Epithelial cell of proximal tubule (primary cell): ENCODE measurements at regions not wholly inside any gene's neighbourhood (a gene's known extent, or its start where the extent isn't known, plus 50 kb on each side); places are given as distances from the start of the nearest gene placed in this dataset.

Source experiments
- DNase-seq: peaks from one replicate; pipeline ENCODE4 v3.0.0-alpha.2; 2011; ENCODE audit warnings: low read depth
- H3K4me3 ChIP-seq: 2 replicates; pipeline ENCODE4 v1.5.1; 2011; ENCODE audit warnings: low read depth, mild to moderate bottlenecking, low read length
- CTCF ChIP-seq: conservative IDR thresholded peaks from 2 replicates; pipeline ENCODE4 v1.5.1; 2012; ENCODE audit warnings: low read depth, mild to moderate bottlenecking, low read length

DNA sequence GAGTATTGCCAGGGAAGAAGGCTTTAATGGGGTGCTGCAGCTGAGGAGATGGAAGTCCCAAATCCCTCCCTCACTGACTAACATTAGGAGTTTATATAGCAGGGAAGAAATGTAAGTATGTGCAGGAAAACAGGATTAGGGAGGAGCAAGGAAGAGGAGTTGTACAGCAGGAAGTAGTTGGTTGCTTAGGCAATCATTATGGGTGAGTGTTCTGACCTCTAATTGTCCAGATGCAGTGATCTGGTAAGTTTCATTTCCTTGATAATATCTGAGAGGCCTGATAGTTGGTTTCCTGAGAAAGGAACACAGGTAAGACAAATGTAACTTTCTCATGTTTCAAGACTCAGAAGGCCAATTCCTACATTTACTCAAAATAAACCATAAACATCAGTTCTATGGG lies 331.9 kb upstream of the GULP1 start:
- no peak overlapping the region for H3K4me3 ChIP-seq
- peak; percentile 26 for DNase-seq
- TF ChIP-seq CTCF: no peak

DNA sequence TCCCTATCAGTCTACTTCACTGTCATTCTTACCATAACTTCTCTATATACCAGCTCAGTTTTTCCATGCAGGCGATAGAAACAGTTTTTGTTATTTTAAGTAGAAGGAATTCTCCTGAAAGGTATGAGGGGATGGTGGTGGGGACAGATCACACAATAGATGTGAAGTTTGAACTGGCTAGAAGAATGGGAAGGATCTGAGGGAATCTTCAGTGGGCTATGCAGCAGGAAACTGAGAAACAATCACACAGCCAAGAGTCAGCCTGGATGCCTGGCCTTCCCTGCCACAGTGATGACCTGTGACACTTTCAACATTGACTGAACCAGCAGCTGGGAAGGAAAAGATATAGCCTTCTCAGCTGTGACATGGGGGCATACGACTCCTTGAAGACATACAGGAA lies 329.1 kb upstream of the GULP1 start:
- H3K4me3 ChIP-seq: no peak overlapping the region
- DNase-seq: no peak
- no peak for TF ChIP-seq CTCF

GRCh38 chr2:187964746-187965145 lies 326.9 kb upstream of the GULP1 start:
- no peak for TF ChIP-seq CTCF
- DNase-seq: no peak
- H3K4me3 ChIP-seq: no peak overlapping the region

DNA sequence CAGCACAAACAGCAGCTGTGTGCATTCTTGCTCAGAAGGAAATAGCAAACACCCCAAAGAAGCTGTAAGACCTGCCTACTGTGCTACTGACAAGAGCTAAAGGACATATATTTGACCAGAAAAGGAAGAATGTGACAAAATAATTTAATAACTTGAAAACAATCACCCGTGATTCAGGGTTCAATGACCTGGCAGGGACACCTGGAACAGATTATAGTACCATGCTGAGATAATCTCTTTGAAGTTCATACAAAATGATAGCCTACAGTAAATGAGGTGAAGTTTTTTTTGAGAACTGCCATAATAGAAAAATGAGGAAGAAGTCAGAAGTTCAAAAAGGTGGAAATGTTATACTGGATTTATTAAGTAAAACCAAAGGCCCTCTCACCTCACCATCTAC lies 324.8 kb upstream of the GULP1 start:
- no peak for TF ChIP-seq CTCF
- no peak overlapping the region for H3K4me3 ChIP-seq
- no peak for DNase-seq

DNA sequence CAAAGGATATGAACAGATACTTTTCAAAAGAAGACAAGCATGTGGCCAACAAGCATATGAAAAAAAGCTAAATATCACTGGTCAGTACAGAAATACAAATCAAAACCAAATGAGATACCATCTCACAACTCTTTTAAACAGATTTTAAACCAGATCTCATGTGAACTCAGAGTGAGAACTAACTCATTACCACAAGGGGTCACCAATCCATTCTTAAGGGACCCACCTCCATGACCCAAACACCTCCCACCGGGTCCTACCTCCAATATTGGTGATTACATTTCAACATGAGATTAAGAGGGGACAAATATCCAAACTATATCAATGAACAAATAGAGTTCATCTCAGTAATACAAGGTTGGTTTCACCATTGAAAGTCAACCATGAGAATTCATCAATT lies 319.8 kb upstream of the GULP1 start:
- TF ChIP-seq CTCF: peak; percentile 36
- DNase-seq: no peak
- H3K4me3 ChIP-seq: no peak overlapping the region

DNA sequence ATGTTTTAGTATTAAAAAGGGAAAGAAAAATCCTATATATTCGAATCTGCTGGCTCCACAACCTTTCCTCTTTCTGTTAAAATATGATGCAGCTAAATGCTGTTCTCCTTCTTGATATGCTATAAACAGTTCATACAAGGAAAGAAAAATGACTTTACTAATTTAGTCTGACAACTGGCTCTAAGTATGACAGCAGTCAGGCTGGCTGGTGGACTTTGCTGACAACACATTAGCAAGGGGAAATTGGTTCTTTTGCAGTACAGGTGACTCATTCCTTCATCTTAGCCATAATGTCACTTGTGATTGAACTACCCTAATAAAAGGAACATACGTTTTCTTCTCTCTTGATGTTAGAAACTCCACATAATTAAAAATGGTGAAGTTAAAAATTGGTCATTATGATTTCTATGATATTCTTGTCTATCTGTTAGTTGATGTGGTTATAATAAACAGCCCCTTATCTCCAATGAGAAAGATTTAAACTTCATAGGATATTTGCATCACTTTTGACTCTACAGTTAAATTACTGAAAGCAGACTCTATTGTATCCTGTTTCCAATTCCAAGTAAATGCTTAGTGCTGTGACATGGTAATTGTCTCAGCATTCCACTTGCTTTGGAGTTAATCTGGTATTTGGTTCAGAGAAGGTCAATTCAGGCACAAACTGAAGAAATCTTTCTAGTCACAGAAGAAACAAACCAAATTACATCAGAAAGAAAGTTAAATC lies 315.3 kb upstream of the GULP1 start:
- no peak for DNase-seq
- no peak for TF ChIP-seq CTCF
- H3K4me3 ChIP-seq: no peak overlapping the region

DNA sequence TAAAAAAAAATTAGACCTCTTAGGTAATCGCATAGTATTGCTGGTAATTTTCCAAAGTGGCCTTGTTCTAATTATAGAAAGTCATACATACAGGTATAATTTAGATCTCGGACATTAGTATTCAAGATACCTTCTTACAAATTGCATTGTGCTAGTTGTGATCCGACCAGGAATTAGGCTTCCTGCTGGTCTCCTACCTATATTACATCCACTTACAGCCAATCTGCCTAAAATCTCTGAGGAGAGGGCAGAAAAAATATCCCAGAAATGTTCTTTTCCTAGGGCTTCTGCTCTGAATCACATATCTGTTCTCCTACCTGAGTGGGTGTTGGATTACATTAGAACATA lies 314.7 kb upstream of the GULP1 start:
- no peak overlapping the region for H3K4me3 ChIP-seq
- DNase-seq: no peak
- TF ChIP-seq CTCF: no peak
